LNCaP clone FGC (cell line): ENCODE measurements at regions not wholly inside any gene's neighbourhood (a gene's known extent, or its start where the extent isn't known, plus 50 kb on each side); places are given as distances from the start of the nearest gene placed in this dataset.
"Not testable (repeated sequence)": the region's sequence is repeated elsewhere in the genome, so short reads cannot be mapped to it uniquely, and the experiment has no call there.

Experiments used
- DNase-seq: peaks from one replicate; pipeline ENCODE4 v3.0.0-alpha.2; 2011; ENCODE audit warnings: low read depth
- H3K4me3 ChIP-seq: 2 replicates; pipeline ENCODE4 v1.5.1; 2011; ENCODE audit warnings: mild to moderate bottlenecking, low read depth, low read length, control low read depth
- CTCF ChIP-seq: IDR thresholded peaks from 2 replicates; pipeline ENCODE4 v1.5.1; 2012; ENCODE audit warnings: mild to moderate bottlenecking; ENCODE audit not compliant: control insufficient read depth, insufficient read depth; ENCODE audit errors: extremely low read depth

DNA sequence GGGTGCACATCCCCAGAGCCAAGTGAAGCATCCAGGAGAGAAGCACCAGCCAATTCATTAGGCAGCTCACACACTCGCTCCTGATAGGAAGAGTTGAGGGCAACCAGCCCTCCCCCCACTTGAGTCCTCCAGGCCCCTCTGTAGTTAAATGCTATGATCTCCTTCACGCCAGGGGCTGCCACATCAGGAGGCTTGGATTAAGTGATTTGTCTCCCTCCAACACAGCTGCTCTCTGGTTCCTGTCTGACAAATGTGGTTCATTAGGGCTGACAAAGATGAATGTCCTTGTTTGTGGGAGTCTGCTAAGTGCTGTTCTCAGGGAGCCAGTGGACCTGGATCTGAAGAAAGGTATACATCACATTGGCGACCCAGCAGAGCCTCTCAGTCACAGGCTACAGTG is 94.5 kb upstream of the WSCD1 start:
- no peak overlapping the region for H3K4me3 ChIP-seq
- no peak for TF ChIP-seq CTCF
- DNase-seq, result no peak

- DNase-seq, result no peak
- H3K4me3 ChIP-seq, result no peak overlapping the region
- TF ChIP-seq CTCF, result no peak
These were observed 93.9 kb upstream of the WSCD1 start for GRCh38 chr17:5976251-5976650.

DNA sequence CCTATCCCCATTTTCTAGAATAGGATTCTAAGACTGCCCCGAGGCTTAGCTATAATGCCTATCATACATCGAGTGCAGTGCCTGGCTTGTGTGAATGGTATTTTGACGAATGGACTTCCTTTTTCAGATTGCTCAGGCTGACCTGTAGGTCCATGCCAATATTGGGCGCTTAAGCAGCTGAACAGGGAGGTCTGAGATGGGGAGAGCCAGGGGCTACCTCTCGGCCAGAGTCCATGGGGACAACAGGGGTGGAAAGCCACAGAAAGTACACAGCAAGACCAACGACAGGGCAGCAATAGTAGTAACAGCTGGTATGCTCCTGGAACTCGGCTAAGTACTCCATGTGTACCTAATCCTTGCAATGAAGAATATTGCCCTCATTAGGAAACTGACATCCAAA is 91.7 kb upstream of the WSCD1 start:
- H3K4me3 ChIP-seq, result no peak overlapping the region
- TF ChIP-seq CTCF, result no peak
- no peak for DNase-seq

DNA sequence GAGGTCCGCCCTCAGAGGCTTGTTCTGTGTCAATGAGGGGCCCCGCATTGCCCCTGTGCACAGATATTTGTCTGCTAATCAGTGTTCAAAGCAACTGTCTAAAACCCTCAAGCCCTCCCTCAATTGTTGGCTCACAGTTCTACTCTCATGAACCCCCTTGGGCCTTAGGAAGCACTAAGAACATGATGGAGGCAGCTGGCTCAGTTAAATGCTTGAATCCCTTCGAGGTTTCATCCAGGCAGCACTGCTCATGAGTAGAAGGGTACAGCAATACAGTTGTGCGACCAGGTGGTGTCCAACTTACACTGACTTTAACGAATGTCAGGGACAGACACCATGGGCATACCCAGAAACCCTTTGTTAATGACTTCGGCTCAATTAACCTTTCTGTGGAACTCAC is 89.2 kb upstream of the WSCD1 start:
- no peak for DNase-seq
- no peak overlapping the region for H3K4me3 ChIP-seq
- TF ChIP-seq CTCF, result no peak

DNA sequence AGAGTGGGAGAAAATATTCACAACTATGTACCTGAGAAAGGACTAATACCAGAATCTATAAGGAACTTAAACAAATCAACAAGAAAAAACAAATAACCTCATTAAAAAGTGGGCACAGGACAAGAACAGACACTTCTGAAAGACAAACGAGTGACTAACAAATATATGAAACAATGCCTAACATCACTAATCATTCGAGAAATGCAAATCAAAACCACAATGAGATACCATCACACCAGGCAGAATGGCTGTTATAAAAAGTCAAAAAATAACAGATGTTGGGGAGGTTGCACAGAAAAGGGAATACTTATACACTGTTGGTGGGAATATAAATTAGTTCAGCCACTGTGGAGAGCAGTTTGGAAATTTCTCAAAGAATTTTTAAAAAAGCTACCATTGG is 83.5 kb upstream of the WSCD1 start:
- no peak overlapping the region for H3K4me3 ChIP-seq
- no peak for TF ChIP-seq CTCF
- DNase-seq, result no peak

DNA sequence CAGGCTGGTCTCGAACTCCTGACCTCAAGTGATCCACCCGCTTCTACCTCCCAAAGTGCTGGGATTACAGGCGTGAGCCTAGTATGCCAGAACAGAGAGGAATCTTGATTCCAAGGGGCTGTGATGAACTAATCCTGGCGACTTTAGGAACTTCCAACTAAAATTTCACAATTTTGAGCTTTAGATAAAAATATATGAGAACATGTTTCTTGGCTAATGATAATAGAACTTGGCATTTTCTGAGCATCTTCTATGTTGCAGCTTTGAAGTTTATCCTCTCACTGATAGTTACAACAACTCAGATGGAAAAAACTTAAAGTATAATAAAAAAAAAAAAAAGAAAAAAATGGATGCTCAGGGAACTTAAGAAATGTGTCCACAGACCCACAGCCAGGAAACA is 69.8 kb upstream of the WSCD1 start:
- no peak for TF ChIP-seq CTCF
- no peak for DNase-seq
- H3K4me3 ChIP-seq, result no peak overlapping the region

- not testable (repeated sequence) for H3K4me3 ChIP-seq, DNase-seq
These were observed 67.0 kb upstream of the WSCD1 start for GRCh38 chr17:6003221-6003620.

GRCh38 chr17:6005939-6006338 is 64.2 kb upstream of the WSCD1 start:
- H3K4me3 ChIP-seq, result no peak overlapping the region
- TF ChIP-seq CTCF, result no peak
- no peak for DNase-seq
